ENCODE measurements at regions not wholly inside any gene's neighbourhood (a gene's known extent, or its start where the extent isn't known, plus 50 kb on each side); places are given as distances from the start of the nearest gene placed in this dataset.

DNA sequence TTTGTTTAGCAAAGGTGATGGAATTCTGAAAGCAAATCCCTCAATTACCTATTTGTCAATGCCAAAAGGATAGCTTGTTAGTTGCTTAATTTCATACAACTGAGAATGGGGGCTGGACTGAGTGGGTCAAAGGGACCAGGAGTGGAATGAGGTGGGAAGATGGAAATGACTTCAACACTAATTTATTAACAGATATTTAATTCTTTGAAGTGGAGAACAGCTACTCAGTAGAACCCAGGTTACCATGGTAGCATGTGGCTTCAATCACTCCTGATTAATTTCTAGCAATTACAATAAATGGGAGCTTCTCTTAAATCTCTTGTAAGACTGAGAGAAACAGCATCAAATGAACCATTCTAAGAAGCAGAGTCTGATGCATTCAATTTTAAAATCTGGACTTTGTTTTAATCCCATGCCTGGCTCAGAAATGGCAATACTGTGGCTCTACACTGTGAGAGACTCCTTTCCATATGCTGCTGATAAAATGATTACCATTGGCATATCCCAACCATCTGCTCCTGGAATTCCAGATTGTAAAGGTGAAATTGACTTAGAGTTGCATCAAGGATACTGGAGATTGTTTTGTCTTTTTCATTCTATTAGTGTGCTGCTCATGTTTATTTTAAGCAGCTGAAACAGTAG, 607.8 kb downstream of the SNAPC1 start:
- intact Hi-C loops (cut with micrococcal nuclease): no loop called here

DNA sequence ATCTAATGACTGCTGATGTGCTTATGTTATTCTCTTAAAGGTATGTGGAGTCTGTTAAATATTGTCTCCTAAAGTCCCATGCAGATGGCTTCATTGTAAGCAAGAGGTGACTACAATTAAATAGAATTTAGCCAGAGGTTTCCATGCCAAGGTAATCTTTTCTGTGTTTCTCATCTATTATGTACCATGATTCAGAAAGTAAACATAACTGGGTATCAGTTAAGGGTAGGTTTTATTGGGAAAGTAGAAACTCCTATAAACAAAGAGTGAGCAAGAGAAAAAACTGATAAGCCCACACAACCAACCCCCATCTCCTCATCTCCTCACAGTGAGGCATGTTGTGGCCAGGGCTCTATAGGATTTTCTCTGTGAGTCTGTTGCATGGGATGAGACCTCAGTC, 611.7 kb downstream of the SNAPC1 start:
- intact Hi-C loops (cut with micrococcal nuclease): no loop called here

DNA sequence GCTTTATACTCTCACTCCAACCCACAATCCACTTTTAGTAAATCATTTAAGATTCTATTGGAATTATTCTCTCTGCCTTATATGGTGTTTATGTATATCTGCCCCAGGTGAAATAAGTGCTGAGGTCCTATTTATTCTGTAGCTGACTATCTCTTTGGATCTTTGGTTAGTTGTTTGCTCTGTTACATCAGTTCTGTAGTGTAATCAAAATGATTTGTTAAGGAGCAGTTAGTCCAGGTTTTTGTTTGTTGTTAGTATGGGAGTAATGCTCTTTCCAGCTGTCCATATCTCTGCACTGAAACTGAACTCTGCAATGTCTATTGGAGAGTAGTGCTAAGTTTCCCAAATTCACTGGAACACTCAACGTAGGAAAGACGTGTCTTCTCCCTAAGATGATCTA, 615.8 kb downstream of the SNAPC1 start:
- intact Hi-C loops (cut with micrococcal nuclease): no loop called here

DNA sequence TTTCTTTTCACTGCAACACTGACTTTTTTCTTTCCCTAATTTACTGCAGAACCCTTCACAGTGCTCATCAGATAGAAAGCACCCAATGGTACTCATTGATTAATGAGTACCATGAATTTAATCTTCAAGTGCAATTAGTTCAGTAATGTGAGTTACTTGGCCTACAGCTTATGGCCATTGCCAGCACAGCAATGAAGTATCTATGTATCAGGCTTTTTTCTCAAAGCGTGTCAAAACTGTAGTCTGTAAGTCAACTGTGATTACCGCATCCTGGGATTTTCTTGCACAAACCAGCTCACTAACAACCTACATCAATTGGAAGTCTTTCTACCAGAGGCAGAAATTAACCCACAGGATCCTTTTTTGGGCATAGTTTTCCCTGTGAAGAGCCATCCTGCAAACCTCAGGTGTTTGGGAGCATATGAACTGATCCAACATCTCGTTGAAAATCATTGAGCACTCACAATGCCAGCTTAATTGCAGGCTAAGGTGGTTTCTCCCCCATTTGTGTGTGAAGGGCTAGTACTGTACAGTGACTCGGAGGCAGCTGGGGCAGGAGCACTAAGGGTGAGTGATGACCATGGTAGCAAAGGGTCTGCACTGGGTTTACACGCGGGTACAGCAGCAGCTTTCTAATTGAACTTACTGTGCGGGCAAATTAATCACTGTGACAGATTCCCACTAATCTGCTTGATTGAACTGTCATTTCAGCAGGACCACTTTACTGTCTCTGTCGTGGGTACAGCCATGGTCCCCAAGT, 619.3 kb downstream of the SNAPC1 start:
- intact Hi-C loops (cut with micrococcal nuclease): no loop called here

DNA sequence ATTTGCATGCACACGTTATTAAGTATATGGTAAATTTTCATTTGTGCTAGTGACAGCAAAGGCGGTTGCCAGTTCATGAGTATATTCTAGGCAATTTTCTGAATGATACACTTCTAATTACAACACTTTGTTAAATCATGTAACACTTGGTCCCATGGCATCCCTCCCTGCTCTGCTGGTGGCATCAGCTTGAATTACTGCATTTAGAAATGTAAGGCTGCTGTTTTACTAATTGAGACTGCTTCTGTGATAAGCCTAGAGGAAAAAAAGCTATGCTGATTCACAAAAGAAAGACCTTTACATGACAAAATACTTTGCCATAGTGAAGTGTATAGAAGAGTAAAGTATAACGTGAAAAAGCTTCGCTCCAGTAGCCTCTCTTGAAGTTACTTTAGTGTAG, 636.1 kb downstream of the KCNH5 start:
- intact Hi-C loops (cut with micrococcal nuclease): no loop called here

DNA sequence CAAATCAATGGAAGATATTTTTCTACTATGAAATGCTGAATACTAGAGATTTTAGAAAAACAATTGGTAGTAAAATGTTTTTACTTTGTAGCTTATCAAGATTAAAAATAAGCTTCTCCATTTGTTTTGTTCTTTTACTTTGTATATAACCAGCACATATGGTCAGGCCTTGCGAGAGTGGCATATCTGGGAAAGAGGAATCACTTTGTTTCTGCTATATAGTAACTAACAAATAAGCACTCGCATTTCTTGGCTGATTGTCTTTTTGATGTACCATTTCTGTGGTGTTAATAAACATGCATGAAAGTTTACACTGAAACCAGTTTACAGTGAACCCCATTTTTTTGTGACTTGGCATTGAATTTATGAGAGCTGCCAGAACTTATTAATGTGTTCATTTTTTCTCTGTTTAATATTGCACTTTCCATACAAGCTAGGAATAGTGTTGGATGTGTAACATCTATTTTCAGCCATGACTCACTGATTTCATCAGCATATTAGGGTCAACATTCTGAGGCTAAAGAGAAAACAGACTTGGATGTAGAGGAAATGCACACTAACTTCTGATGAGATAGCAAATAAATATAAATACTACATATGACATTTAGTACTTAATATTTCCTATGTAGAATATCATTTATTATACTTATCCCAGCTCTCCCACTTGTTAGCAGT, 635.5 kb downstream of the KCNH5 start:
- intact Hi-C loops (cut with micrococcal nuclease): no loop called here

DNA sequence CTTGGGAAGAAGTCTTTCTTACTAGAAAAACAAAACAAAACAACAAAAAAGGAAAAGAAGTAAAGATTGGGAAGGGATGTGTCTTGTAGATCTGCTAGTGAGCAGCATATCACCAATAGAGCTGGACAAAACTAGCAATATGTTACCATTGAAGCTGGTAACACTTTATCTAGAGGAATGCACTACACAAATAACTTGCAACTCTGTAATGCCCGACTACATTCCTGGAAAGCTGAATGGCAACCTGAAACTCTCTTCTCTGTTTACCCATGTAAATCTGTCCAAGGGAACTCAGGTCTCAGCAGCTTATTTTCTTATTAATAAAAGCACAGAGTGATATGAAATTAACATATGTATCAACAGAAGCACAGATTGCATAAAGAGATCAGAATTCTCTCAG, 624.4 kb downstream of the KCNH5 start:
- intact Hi-C loops (cut with micrococcal nuclease): no loop called here

DNA sequence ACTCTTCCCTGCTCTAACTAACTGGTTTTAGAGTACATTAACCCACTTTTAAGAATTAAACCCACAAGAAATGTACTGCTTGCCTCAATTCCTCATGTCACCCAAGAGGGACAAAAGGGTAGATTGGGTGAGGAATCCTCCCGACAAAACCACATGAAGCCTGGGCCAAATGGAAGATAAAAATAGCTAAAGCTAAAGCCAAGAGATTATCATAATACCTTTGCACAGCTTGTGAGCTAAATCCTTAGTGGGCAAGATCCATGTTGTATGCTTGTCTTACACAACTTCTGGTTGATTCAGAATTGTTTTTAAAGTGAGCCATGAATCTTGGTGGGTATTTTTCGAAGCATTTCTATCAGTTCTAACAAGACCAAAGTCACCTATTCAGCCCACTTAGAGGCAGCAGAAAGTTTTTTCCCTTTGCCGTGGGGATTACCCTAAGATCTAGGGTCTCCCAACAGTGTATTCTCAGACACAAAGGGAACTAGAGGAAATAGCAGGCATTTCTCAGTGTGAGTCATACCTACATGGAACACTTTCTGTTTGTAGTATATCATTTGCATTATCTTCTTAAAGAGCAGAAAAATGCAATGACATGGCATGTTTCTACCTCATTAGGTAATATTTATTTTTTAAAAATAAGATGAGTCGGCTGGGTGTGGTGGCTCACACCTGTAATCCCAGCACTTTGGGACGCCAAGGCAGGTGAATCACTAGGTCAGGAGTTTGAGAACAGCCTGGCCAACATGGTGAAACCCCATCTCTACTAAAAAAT, 616.6 kb downstream of the KCNH5 start:
- intact Hi-C loops (cut with micrococcal nuclease): no loop called here

DNA sequence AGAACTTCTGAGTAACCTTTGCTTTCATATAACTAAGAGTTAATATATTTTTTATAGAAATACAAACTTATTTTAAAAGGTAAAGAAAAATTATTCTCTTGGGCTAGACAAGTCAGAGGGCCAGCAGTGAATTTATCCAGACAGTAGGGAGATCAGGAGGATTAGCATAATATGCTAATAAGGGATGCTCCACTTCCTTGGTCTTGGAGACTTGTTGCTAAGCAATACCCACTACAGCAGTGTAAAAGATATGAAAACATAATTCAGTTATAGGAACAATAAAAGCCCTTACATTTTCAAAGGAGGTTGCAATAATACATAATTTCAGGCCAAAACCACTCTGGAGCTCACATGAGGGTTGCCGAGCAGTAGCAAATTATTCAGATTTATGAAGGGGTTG, 615.6 kb downstream of the KCNH5 start:
- intact Hi-C loops (cut with micrococcal nuclease): no loop called here

DNA sequence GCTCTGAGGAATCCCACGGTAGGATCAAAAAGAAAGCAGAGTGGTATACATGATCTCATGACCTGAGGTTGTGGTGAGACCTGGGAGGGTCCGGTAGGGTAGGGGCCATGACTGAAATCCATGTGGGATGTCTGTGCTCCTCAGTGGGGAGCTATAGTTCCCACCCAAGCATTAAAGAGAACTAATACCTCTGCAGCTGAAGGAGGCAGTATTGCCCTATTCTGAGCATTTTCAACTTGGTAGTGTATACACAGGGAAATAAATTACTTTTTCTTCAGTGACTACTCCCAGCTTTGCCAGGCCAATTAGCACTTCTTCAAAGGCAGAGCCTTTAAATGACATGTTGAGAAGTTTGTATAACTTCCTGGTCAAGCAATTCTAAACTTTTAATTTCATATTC, 613.8 kb downstream of the KCNH5 start:
- intact Hi-C loops (cut with micrococcal nuclease): no loop called here

DNA sequence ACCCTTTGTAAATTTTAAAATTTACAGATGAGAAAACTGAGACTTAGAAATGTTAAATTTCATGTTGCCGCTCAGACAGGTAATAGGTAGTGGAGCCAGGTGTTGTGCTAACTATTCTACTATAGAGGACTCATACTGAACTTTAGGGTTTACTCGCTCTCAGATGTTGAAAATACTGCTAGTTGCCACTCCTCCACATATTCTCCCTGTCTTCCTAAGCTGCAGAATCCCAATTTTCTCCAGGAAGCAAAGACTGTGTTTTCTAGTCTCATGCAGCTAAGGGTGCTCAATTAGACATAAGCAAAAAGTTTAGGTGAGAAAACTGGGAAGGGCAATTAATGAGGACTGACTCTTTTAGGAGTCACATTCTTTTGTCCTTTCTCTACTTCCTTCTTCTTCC, 612.3 kb downstream of the KCNH5 start:
- intact Hi-C loops (cut with micrococcal nuclease): no loop called here

DNA sequence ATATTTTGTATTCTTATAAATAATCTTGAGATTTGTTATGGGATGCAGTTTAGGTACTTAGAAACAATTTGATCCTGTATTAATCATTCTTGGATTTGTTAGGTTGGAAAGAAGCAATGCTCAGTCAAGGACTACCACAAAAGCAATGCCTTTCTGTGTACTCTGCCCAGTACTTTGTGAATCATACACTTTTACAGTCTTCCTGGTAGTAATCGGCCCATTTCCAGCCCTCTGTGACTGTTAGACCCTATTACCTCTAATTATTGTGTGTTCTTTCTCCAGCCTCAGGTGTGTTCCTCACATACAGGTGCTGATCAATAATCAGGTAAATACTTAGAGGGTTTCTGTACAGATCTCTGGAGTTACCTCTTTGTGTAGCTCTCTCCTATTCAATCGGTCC, 609.0 kb downstream of the KCNH5 start:
- intact Hi-C loops (cut with micrococcal nuclease): no loop called here

DNA sequence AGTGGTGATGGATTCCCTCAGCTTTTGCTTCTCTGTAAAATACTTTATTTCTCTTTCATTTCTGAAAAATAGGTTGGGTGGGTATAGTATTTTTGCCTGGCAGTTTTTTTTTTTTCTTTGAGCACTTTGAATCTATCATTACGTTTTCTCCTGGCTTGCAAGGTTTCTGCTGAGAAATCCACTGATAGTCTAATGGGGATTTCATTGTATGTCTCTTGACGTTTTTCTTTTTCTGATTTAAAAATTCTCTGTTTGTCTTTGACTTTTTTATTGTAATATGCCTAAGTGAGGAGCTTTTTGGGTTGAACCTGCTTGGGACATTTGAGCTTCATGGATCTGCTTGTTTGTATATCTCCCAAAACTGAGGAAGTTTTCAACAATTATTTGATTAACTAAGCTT, 606.0 kb downstream of the KCNH5 start:
- intact Hi-C loops (cut with micrococcal nuclease): no loop called here

DNA sequence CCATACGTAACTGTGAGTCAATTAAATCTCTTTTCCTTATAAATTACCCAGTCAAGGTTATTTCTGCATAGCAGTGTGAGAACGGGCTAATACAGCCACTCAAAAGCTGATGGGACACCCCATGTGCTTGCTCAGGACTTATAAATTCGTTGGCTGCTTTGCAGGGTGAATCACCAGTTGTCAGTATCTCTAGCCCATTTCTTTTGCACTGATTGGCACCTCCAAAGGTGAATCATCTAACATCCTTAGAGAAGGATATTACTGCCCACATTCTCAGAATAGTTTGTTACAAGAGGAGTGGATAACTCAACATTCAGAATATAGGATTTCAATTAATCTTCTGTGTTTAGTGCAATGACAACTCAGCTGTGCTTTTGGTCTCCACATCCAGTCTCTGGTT, 601.5 kb downstream of the KCNH5 start:
- intact Hi-C loops (cut with micrococcal nuclease): no loop called here

DNA sequence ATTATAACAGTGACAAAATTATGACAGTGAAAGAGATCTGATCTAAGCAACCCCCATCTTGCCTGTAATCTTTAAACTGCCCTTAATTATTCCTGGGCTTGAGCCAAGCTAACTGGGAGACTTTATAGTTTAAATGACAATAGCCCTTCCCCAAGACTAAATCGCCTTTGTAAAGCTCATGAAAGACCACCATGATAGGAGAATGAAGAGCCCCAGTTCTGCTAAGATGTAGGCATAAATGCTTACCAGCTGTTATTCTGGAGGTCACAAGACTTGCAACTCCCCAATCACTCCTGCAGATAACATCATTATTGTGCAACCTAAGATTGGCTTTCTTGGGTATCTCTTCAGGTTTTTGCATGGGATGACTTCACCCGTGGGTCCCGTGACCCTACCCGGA, 599.7 kb downstream of the KCNH5 start:
- intact Hi-C loops (cut with micrococcal nuclease): no loop called here

DNA sequence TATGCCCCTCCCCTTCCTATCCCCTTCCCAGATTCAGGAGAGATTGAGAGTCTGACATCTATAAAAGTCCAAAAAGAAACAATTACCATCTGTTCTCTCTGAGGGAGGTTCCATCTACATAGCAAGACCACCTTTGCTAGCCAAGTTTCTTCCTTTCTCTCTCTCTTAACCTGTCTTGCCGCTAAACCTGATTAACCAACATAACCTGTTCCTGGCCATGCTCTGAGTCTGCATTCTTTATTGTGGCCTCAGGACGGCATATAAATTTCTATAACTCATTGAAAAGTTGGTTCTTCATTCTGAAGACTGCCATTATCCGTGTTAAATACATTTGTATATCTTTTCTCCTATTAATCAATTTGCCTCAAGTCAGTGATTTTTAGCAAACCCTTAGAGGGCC, 594.0 kb downstream of the KCNH5 start:
- intact Hi-C loops (cut with micrococcal nuclease): no loop called here

DNA sequence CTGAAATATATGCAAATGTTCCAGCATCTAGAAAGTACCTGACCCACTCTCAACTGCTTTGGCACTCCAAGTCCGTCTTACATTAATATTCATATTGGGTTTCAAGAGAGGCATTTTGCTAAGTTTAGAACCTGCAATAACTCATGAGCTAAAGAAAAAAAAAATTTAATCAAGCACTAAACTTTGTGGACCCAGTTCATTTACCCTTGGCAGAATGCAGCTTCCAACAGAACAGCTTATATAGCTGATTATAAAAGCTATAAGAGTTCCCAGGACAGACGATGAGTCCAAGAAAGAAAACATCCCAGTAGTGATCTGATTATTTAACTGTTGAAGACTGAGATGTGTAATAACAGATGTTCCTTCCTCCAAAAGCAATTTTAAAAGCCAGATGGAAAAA, 592.0 kb downstream of the KCNH5 start:
- intact Hi-C loops (cut with micrococcal nuclease): no loop called here

DNA sequence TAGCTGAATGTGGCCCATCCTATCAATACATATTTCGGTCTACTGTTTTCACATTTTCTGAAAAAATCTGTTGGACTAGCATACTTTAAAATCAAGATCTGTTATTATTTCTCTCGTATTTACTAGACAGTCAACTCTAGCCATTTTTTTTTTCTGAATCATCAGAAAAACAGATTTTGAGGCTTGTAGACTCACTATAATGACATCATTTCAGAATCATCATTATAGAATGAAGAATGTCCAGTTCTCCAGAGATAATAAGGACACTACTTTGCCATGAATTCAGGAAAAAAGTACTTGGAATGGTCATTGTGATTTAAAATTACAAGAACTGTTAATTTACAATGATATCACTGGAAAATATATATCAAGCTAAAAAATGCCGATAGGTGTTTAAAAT, 589.8 kb downstream of the KCNH5 start:
- intact Hi-C loops (cut with micrococcal nuclease): no loop called here

DNA sequence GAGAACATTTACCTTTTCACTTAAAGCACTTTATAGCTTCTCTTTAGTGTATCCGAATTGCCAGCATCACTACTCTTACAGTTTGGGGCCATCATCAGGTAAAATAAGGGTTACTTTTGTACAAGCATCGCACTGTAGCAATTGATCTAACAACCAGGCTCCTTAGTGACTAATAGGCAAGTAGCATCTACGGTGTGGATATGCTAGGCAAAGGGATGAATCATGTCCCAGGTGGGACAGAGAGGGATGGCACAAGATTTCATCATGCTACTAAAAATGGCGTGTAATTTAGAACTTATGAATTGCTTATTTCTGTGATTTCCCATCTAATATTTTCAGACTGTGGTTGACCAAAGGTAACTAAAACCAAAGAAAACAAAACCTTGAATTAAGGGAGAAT, 582.3 kb downstream of the KCNH5 start:
- intact Hi-C loops (cut with micrococcal nuclease): no loop called here

DNA sequence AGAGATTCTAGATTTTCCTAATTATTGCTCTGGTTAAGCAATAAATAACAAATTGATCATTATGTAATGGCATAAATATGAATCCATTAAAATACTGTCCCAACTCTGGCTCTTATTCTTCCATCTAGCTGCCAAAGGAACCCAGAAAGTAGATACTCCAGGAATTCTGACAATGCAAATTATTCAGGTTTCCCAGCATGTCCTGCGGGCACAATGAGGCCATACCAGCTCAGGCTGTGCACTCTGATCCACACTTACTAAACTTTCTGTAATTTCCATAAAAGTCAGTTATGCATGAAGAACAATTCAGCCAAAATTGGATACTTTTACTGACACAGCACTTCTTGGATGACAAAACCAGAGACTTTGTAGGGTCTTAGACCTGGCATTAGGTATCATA, 576.3 kb downstream of the KCNH5 start:
- intact Hi-C loops (cut with micrococcal nuclease): no loop called here

DNA sequence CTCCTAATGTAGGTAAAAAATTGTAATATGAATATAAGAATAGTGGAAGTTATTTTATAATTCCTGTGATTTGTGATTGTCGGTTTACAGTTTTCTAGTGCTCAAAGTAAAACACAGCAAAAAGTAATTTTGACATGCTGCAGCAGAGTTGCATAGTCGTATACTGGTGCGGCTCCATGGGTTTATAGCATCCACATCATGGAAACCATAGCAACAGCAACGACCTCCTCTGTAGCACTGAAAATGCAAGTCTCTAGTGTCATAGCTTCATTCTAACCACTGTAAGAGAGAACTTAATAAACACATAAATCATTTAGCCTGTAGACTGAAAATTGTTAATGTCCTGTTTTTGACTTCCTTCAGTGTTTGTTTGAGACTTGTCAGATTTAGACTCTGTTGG, 574.3 kb downstream of the KCNH5 start:
- intact Hi-C loops (cut with micrococcal nuclease): no loop called here

DNA sequence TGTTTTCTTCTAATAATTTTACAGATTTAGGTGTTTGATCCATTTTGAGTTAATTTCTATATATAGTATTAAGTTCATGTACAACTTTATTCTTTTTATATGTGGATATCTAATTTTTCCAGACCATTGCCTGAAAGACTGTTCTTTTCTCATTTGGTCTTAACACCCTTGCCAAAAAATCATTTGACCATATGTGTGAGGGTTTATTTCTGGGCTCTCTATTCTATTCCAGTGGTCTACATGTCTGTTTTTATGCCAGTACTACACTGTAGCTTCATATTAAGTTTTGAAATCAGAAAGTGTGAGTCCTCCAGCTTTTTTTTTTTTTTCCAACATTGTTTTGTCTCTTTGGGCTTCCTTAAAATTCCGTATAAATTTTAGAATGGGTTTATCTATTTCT, 554.1 kb downstream of the KCNH5 start:
- intact Hi-C loops (cut with micrococcal nuclease): no loop called here
